Gastrocnemius medialis (tissue), 4 donors: ENCODE measurements at regions not wholly inside any gene's neighbourhood (a gene's known extent, or its start where the extent isn't known, plus 50 kb on each side); places are given as distances from the start of the nearest gene placed in this dataset.

Experiments
- CTCF ChIP-seq, 5 experiments: fragments of 450-650 bp in 3 of 5; fragments of 200-600 bp in 2 of 5; sonication (generic) in 2 of 5; IDR thresholded peaks in 4 of 5; conservative IDR thresholded peaks in 1 of 5; 1 replicate in 4 of 5; 2 replicates in 1 of 5; pipeline ENCODE4 v1.5.1; 2016 to 2019; ENCODE audit warnings: antibody characterized with exemption in 5 of 5, mild to moderate bottlenecking in 3 of 5, moderate library complexity in 3 of 5
- POLR2A ChIP-seq, 2 donors: fragments of 450-650 bp; IDR thresholded peaks; one replicate each; pipeline ENCODE4 v1.6.1; 2017; ENCODE audit warnings: antibody characterized with exemption in 2 of 2, mild to moderate bottlenecking in 2 of 2, moderate library complexity in 2 of 2

DNA sequence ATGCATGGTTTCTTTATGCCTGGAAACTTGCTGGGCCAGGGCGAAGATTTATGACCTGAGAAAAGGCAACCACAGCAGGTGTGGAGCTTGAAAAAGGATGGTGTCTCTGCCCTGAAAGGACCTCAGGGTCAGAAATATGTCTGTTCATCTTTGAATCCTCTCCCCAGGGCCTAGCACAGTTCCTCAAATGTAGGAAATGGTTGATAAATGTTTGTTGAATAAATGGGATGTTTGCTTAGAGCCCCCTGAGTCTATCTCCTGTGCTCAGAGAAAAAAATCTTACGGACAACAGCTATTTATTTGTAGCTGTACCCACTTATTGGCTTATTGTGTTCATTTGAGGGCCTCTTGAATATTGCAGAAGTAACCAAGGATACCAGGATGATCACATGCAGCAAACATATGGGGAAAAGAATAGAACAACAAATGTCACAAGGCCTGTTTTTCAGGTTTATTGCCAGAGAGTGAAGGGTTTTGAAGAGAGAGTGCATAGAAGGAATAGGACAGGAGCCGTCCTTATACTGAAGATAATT lies 114.5 kb downstream of the KLF5 start:
- TF ChIP-seq CTCF (IDR thresholded peaks at IDR 0.05 in 4 of 5, conservative IDR thresholded peaks at IDR 0.05 in 1 of 5) (no peak), POLR2A (IDR thresholded peaks at IDR 0.05) (no peak)
